GM23338 (cell line): ENCODE measurements at regions not wholly inside any gene's neighbourhood (a gene's known extent, or its start where the extent isn't known, plus 50 kb on each side); places are given as distances from the start of the nearest gene placed in this dataset.

Experiments
- ATAC-seq: fragments of 200-7000 bp; cut with Tn5 transposase; 3 replicates; pipeline ENCODE4 v1.9.1; 2020
- DNase-seq: peaks from one replicate; pipeline ENCODE4 v3.0.0-alpha.2; 2015; ENCODE audit warnings: low spot score
- H2AFZ ChIP-seq: fragments of 200-600 bp; sonication (generic); 2 replicates; pipeline ENCODE4 v1.8.0; 2016; ENCODE audit warnings: antibody characterized with exemption, mild to moderate bottlenecking, moderate library complexity
- H3F3A ChIP-seq: fragments of 200-600 bp; sonication (generic); replicated peaks from 2 replicates; pipeline ENCODE4 v1.8.0; 2017; ENCODE audit warnings: antibody characterized with exemption, mixed run types, low read depth
- H3K27ac ChIP-seq: fragments of 200-600 bp; sonication (generic); 2 replicates; pipeline ENCODE4 v1.6.1; 2016; ENCODE audit warnings: low read depth
- H3K27me3 ChIP-seq: fragments of 200-600 bp; sonication (generic); 2 replicates; pipeline ENCODE4 v1.8.0; 2016; ENCODE audit warnings: mild to moderate bottlenecking, mixed run types, moderate library complexity; ENCODE audit not compliant: insufficient read depth
- H3K36me3 ChIP-seq: fragments of 200-600 bp; sonication (generic); 2 replicates; pipeline ENCODE4 v1.8.0; 2016; ENCODE audit warnings: mild to moderate bottlenecking; ENCODE audit not compliant: insufficient read depth
- H3K4me1 ChIP-seq: fragments of 200-600 bp; sonication (generic); 2 replicates; pipeline ENCODE4 v1.8.0; 2016; ENCODE audit warnings: mild to moderate bottlenecking, moderate library complexity; ENCODE audit not compliant: insufficient read depth
- H3K4me2 ChIP-seq: fragments of 200-600 bp; sonication (generic); 2 replicates; pipeline ENCODE4 v1.7.1; 2017; ENCODE audit warnings: mixed run types
- H3K4me3 ChIP-seq: fragments of 200-600 bp; sonication (generic); 2 replicates; pipeline ENCODE4 v1.6.1; 2016; ENCODE audit warnings: mixed run types
- H3K79me2 ChIP-seq: fragments of 200-600 bp; sonication (generic); replicated peaks from 2 replicates; pipeline ENCODE4 v1.8.0; 2017; ENCODE audit warnings: mild to moderate bottlenecking; ENCODE audit not compliant: insufficient read depth
- H3K9me2 ChIP-seq: fragments of 200-600 bp; sonication (generic); 2 replicates; pipeline ENCODE4 v1.8.0; 2017; ENCODE audit not compliant: insufficient read depth
- H4K20me1 ChIP-seq: fragments of 200-600 bp; sonication (generic); replicated peaks from 2 replicates; pipeline ENCODE4 v1.8.0; 2017; ENCODE audit warnings: mild to moderate bottlenecking; ENCODE audit not compliant: insufficient read depth
- H3K27ac Mint-ChIP-seq: 2 replicates; pipeline ENCODE4 v1.8.0; 2020; ENCODE audit warnings: inconsistent platforms, mild to moderate bottlenecking, moderate library complexity, mixed read lengths
- H3K27me3 Mint-ChIP-seq: 3 replicates; pipeline ENCODE4 v1.8.0; 2022; ENCODE audit warnings: low read depth, mild to moderate bottlenecking, moderate library complexity, mixed read lengths, inconsistent platforms; ENCODE audit not compliant: insufficient read depth, poor library complexity
- H3K36me3 Mint-ChIP-seq: 3 replicates; pipeline ENCODE4 v1.8.0; 2021; ENCODE audit warnings: low read depth, mild to moderate bottlenecking, inconsistent platforms, moderate library complexity, mixed read lengths
- H3K4me1 Mint-ChIP-seq: 3 replicates; pipeline ENCODE4 v1.8.0; 2020; ENCODE audit warnings: mild to moderate bottlenecking, inconsistent platforms, mixed read lengths
- H3K4me3 Mint-ChIP-seq: 3 replicates; pipeline ENCODE4 v1.8.0; 2021; ENCODE audit warnings: moderate library complexity, mild to moderate bottlenecking, inconsistent platforms, mixed read lengths
- H3K9me3 Mint-ChIP-seq: 3 replicates; pipeline ENCODE4 v1.8.0; 2020; ENCODE audit warnings: moderate library complexity, mild to moderate bottlenecking, inconsistent platforms, mixed read lengths
- CREB1 ChIP-seq: fragments of 250-450 bp; sonication (Bioruptor Pico); IDR thresholded peaks from 2 replicates; pipeline ENCODE4 v1.5.0; 2020; ENCODE audit warnings: low read depth, mild to moderate bottlenecking, moderate library complexity
- ETS1 ChIP-seq: IDR thresholded peaks from 2 replicates; pipeline ENCODE4 v1.6.1; 2016; ENCODE audit warnings: antibody characterized with exemption
- EZH2phosphoT487 ChIP-seq: fragments of 200-600 bp; sonication (generic); IDR thresholded peaks from one replicate; pipeline ENCODE4 v1.8.1; 2018; ENCODE audit warnings: antibody characterized with exemption; ENCODE audit not compliant: unreplicated experiment
- JUNB ChIP-seq: IDR thresholded peaks from one replicate; pipeline ENCODE4 v1.6.1; 2016; ENCODE audit warnings: antibody characterized with exemption; ENCODE audit not compliant: unreplicated experiment
- POLR2AphosphoS5 ChIP-seq: IDR thresholded peaks from 2 replicates; pipeline ENCODE4 v1.6.1; 2016; ENCODE audit warnings: antibody characterized with exemption, low read depth
- ZNF462 ChIP-seq: fragments of 250-450 bp; sonication (Bioruptor Pico); IDR thresholded peaks from 2 replicates; pipeline ENCODE4 v1.5.0; 2020; ENCODE audit warnings: mild to moderate bottlenecking, moderate library complexity
- TF ChIP-seq, protein P1 (sequence below): IDR thresholded peaks from one replicate; pipeline ENCODE4 v1.6.1; 2018; ENCODE audit warnings: antibody characterized with exemption; ENCODE audit not compliant: unreplicated experiment
- TF ChIP-seq, protein P2 (sequence below), 2 experiments: fragments of 200-600 bp in 1 of 2; sonication (generic) in 1 of 2; conservative IDR thresholded peaks; 2 replicates each; pipeline versions ENCODE4 v1.5.1 to v1.6.1; 2016 to 2017; ENCODE audit warnings: antibody characterized with exemption in 2 of 2, low read depth in 2 of 2, mild to moderate bottlenecking in 2 of 2, moderate library complexity in 1 of 2

GRCh38 chr11:57913715-57914704, 109.7 kb upstream of the OR9Q1 start (continued):
- TF ChIP-seq, protein P1, sequence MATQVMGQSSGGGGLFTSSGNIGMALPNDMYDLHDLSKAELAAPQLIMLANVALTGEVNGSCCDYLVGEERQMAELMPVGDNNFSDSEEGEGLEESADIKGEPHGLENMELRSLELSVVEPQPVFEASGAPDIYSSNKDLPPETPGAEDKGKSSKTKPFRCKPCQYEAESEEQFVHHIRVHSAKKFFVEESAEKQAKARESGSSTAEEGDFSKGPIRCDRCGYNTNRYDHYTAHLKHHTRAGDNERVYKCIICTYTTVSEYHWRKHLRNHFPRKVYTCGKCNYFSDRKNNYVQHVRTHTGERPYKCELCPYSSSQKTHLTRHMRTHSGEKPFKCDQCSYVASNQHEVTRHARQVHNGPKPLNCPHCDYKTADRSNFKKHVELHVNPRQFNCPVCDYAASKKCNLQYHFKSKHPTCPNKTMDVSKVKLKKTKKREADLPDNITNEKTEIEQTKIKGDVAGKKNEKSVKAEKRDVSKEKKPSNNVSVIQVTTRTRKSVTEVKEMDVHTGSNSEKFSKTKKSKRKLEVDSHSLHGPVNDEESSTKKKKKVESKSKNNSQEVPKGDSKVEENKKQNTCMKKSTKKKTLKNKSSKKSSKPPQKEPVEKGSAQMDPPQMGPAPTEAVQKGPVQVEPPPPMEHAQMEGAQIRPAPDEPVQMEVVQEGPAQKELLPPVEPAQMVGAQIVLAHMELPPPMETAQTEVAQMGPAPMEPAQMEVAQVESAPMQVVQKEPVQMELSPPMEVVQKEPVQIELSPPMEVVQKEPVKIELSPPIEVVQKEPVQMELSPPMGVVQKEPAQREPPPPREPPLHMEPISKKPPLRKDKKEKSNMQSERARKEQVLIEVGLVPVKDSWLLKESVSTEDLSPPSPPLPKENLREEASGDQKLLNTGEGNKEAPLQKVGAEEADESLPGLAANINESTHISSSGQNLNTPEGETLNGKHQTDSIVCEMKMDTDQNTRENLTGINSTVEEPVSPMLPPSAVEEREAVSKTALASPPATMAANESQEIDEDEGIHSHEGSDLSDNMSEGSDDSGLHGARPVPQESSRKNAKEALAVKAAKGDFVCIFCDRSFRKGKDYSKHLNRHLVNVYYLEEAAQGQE = no peak
- TF ChIP-seq, protein P2, sequence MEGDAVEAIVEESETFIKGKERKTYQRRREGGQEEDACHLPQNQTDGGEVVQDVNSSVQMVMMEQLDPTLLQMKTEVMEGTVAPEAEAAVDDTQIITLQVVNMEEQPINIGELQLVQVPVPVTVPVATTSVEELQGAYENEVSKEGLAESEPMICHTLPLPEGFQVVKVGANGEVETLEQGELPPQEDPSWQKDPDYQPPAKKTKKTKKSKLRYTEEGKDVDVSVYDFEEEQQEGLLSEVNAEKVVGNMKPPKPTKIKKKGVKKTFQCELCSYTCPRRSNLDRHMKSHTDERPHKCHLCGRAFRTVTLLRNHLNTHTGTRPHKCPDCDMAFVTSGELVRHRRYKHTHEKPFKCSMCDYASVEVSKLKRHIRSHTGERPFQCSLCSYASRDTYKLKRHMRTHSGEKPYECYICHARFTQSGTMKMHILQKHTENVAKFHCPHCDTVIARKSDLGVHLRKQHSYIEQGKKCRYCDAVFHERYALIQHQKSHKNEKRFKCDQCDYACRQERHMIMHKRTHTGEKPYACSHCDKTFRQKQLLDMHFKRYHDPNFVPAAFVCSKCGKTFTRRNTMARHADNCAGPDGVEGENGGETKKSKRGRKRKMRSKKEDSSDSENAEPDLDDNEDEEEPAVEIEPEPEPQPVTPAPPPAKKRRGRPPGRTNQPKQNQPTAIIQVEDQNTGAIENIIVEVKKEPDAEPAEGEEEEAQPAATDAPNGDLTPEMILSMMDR (conservative IDR thresholded peaks at IDR 0.05; ENCODE audit: low read depth in 2 of 2) = no peak
- no peak for TF ChIP-seq EZH2phosphoT487
- no peak for TF ChIP-seq ETS1
- no peak for TF ChIP-seq POLR2AphosphoS5

DNA sequence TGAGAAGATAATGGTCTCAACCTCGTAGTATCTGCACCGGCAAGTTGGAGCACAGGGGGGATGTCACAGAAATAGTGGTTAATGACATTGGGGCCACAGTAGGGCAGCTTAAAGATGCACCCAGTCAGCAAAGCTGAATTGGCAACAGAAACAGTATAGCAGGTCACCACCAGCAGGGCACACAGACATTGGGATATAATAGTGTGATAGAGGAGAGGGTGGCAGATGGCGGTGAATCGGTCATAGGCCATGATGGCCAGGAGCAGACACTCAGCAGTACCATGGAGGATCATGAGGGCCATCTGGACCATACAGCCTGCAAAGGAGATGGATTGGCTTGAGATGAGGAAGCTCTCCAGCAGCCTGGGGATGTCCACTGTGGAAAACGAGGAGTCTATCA, 106.0 kb upstream of the OR9Q1 start:
- no peak overlapping the region for H3K27ac Mint-ChIP-seq
- Histone ChIP-seq H3K4me3 (no peak overlapping the region), H3K4me2 (no peak overlapping the region), H3K27me3 (no peaks in the 10 kb centered on the region), H3K36me3 (no peaks in the 10 kb centered on the region), H3K79me2 (no peaks in the 10 kb centered on the region), H3K27ac (no peak overlapping the region), H3F3A (no peaks in the 10 kb centered on the region), H3K9me2 (no peaks in the 10 kb centered on the region), H3K4me1 (no peaks in the 10 kb centered on the region), H2AFZ (no peak overlapping the region), H4K20me1 (no peaks in the 10 kb centered on the region)
- no peak for ATAC-seq
- no peak overlapping the region for H3K4me3 Mint-ChIP-seq
- no peak for DNase-seq
- H3K9me3 Mint-ChIP-seq = peaks cover 3% of the 10 kb centered on the region; the same call in 1 of the 3 replicates
- H3K27me3 Mint-ChIP-seq = peaks cover 2% of the 10 kb centered on the region
- no peaks in the 10 kb centered on the region for H3K36me3 Mint-ChIP-seq
- H3K4me1 Mint-ChIP-seq = no peaks in the 10 kb centered on the region
- TF ChIP-seq CREB1 (no peak), JUNB (no peak), ZNF462 (CRISPR knock-in tag) (no peak)
- TF ChIP-seq, protein P2 (conservative IDR thresholded peaks at IDR 0.05; ENCODE audit: low read depth in 2 of 2) = no peak
